Muscle of back (tissue), 3 donors: ENCODE measurements at regions not wholly inside any gene's neighbourhood (a gene's known extent, or its start where the extent isn't known, plus 50 kb on each side); places are given as distances from the start of the nearest gene placed in this dataset.
"Not testable (repeated sequence)": the region's sequence is repeated elsewhere in the genome, so short reads cannot be mapped to it uniquely, and the experiment has no call there.

Experiments
- DNase-seq, 3 donors: peaks; one replicate each; pipeline versions ENCODE4 v3.0.0 to v3.0.0-alpha.2; 2013

GRCh38 chr10:22086730-22087401 lies 83.3 kb upstream of the DNAJC1 start:
- peak; percentile 89 to 96 (median 91) for DNase-seq

- not testable (repeated sequence) for DNase-seq
Observed at GRCh38 chr10:22079921-22080320, 76.4 kb upstream of the DNAJC1 start.

- DNase-seq, result no peak
Observed at GRCh38 chr10:22071332-22071731, 67.8 kb upstream of the DNAJC1 start.

GRCh38 chr10:22067091-22067490 lies 63.6 kb upstream of the DNAJC1 start:
- DNase-seq, result no peak

GRCh38 chr10:22060984-22061383 lies 57.5 kb upstream of the DNAJC1 start:
- DNase-seq, result not testable (repeated sequence)

- no peak for DNase-seq
Observed at GRCh38 chr10:22058201-22058600, 54.7 kb upstream of the DNAJC1 start.

GRCh38 chr10:22054961-22055360 lies 51.4 kb upstream of the DNAJC1 start:
- no peak for DNase-seq
